ENCODE measurements at regions not wholly inside any gene's neighbourhood (a gene's known extent, or its start where the extent isn't known, plus 50 kb on each side); places are given as distances from the start of the nearest gene placed in this dataset.

DNA sequence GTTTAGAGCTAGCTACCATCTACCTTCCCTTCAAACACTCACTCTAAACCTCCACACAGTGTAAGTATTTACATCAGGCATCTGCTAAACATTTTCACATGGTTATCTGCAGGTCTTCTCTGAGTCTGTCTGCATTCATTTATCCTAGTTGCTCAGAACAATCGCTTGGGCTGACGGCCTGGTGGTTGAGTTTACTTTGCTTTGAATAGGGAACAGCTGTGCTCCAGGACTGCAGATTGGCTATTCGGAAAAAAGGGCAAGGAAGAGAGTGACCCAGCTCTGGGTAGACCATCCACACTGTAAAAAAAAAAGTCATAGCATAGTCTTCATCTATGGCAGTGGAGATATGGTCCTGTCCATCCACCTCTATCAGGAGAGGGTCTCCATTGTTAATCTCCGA is 115.3 kb upstream of the ESR1 start:
- TF ChIP-seq, protein P1, sequence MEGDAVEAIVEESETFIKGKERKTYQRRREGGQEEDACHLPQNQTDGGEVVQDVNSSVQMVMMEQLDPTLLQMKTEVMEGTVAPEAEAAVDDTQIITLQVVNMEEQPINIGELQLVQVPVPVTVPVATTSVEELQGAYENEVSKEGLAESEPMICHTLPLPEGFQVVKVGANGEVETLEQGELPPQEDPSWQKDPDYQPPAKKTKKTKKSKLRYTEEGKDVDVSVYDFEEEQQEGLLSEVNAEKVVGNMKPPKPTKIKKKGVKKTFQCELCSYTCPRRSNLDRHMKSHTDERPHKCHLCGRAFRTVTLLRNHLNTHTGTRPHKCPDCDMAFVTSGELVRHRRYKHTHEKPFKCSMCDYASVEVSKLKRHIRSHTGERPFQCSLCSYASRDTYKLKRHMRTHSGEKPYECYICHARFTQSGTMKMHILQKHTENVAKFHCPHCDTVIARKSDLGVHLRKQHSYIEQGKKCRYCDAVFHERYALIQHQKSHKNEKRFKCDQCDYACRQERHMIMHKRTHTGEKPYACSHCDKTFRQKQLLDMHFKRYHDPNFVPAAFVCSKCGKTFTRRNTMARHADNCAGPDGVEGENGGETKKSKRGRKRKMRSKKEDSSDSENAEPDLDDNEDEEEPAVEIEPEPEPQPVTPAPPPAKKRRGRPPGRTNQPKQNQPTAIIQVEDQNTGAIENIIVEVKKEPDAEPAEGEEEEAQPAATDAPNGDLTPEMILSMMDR (IDR thresholded peaks at IDR 0.05): no peak
- no peak for TF ChIP-seq POLR2A (IDR thresholded peaks at IDR 0.05)
